OCI-LY7 (cell line): ENCODE measurements at regions not wholly inside any gene's neighbourhood (a gene's known extent, or its start where the extent isn't known, plus 50 kb on each side); places are given as distances from the start of the nearest gene placed in this dataset.

ENCODE experiments used
- BruUV-seq: library from RNA; stranded (reverse); fragments of 400-500 nt; replicated peaks from 2 replicates; lab custom pipeline; 2021; lab: Mats Ljungman, UMichigan
- CTCF ChIA-PET: fragments of 300-600 bp; sonication (Branson Sonifier 250); formaldehyde crosslinking; loops from one replicate; lab custom pipeline; 2022; ENCODE audit warnings: antibody characterized with exemption; ENCODE audit not compliant: unreplicated experiment; lab: Charles Lee
- POLR2A ChIA-PET: fragments of 300-600 bp; sonication (Branson Sonifier 250); formaldehyde crosslinking; loops from one replicate; lab custom pipeline; 2022; ENCODE audit warnings: antibody characterized with exemption; lab: Charles Lee
- DNase-seq: peaks from one replicate; pipeline ENCODE4 v3.0.0-alpha.2; 2015; ENCODE audit warnings: low spot score
- H2AFZ ChIP-seq: fragments of 200-600 bp; sonication (generic), shearing (Covaris generic); 2 replicates; pipeline ENCODE4 v1.6.1; 2014; ENCODE audit warnings: mild to moderate bottlenecking, antibody characterized with exemption, low read length, moderate library complexity
- H3K27ac ChIP-seq: fragments of 200-600 bp; sonication (generic); 2 replicates; pipeline ENCODE4 v1.5.1; 2014; ENCODE audit warnings: mixed run types, low read depth, mild to moderate bottlenecking, moderate library complexity, low read length, inconsistent platforms; ENCODE audit not compliant: poor library complexity, severe bottlenecking
- H3K36me3 ChIP-seq: fragments of 200-600 bp; sonication (generic); 2 replicates; pipeline ENCODE4 v1.6.1; 2014; ENCODE audit warnings: mild to moderate bottlenecking, antibody characterized with exemption, low read length, moderate library complexity, mixed read lengths; ENCODE audit not compliant: insufficient read depth
- H3K4me1 ChIP-seq: fragments of 200-600 bp; sonication (generic); 2 replicates; pipeline ENCODE4 v1.5.1; 2014; ENCODE audit warnings: mild to moderate bottlenecking, low read length; ENCODE audit not compliant: insufficient read depth, poor library complexity, severe bottlenecking
- H3K4me2 ChIP-seq: fragments of 200-600 bp; sonication (generic); 2 replicates; pipeline ENCODE4 v1.6.1; 2014; ENCODE audit warnings: mild to moderate bottlenecking, low read length
- H3K4me3 ChIP-seq: fragments of 200-600 bp; sonication (generic); 2 replicates; pipeline ENCODE4 v1.5.1; 2014; ENCODE audit warnings: mild to moderate bottlenecking, low read depth, low read length; ENCODE audit not compliant: poor library complexity, severe bottlenecking
- H3K79me2 ChIP-seq: fragments of 200-600 bp; sonication (generic); 2 replicates; pipeline ENCODE4 v1.6.1; 2016; ENCODE audit warnings: low read depth, mild to moderate bottlenecking, low read length, moderate library complexity, mixed read lengths; ENCODE audit not compliant: insufficient read depth
- H3K9me2 ChIP-seq: fragments of 200-600 bp; sonication (generic); 2 replicates; pipeline ENCODE4 v1.6.1; 2016; ENCODE audit warnings: mild to moderate bottlenecking, low read length, mixed read lengths; ENCODE audit not compliant: insufficient read depth
- H3K9me3 ChIP-seq: fragments of 200-600 bp; sonication (generic); 2 replicates; pipeline ENCODE4 v1.6.1; 2014; ENCODE audit warnings: mild to moderate bottlenecking, mixed run types, low read length, mixed read lengths
- H4K20me1 ChIP-seq: fragments of 200-600 bp; sonication (generic); 2 replicates; pipeline ENCODE4 v1.6.1; 2014; ENCODE audit warnings: mild to moderate bottlenecking, antibody characterized with exemption, low read length, moderate library complexity, mixed read lengths; ENCODE audit not compliant: insufficient read depth
- CTCF ChIP-seq: fragments of 200-600 bp; sonication (generic); conservative IDR thresholded peaks from 2 replicates; pipeline ENCODE4 v1.5.1; 2014; ENCODE audit warnings: mild to moderate bottlenecking, antibody characterized with exemption, low read length, moderate library complexity, mixed read lengths
- EZH2phosphoT487 ChIP-seq: fragments of 200-600 bp; sonication (generic); IDR thresholded peaks from 2 replicates; pipeline ENCODE4 v1.6.1; 2018; ENCODE audit warnings: low read depth, borderline replicate concordance, mild to moderate bottlenecking, mixed run types, antibody characterized with exemption, low read length, moderate library complexity, mixed read lengths
- intact Hi-C: fragments of 100-400 bp; cut with micrococcal nuclease; formaldehyde crosslinking; loops from one replicate; pipeline ENCODE4 v1.10.0; 2022; ENCODE audit not compliant: unreplicated experiment

GRCh38 chr5:114243972-114244317, 117.9 kb upstream of the KCNN2 start:
- intact Hi-C loops: no loop called here
- BruUV-seq: no TSS peak
- no peak for TF ChIP-seq CTCF
- TF ChIP-seq EZH2phosphoT487: no peak
- Histone ChIP-seq H4K20me1 (no peaks in the 10 kb centered on the region), H3K4me2 (no peak overlapping the region), H2AFZ (no peak overlapping the region), H3K4me1 (no peaks in the 10 kb centered on the region), H3K9me3 (no peaks in the 10 kb centered on the region), H3K36me3 (no peaks in the 10 kb centered on the region), H3K9me2 (no peaks in the 10 kb centered on the region), H3K79me2 (no peaks in the 10 kb centered on the region), H3K27ac (no peak overlapping the region), H3K4me3 (no peak overlapping the region)
- no peak for DNase-seq
- CTCF ChIA-PET: no interaction called here
- POLR2A ChIA-PET: no interaction called here

DNA sequence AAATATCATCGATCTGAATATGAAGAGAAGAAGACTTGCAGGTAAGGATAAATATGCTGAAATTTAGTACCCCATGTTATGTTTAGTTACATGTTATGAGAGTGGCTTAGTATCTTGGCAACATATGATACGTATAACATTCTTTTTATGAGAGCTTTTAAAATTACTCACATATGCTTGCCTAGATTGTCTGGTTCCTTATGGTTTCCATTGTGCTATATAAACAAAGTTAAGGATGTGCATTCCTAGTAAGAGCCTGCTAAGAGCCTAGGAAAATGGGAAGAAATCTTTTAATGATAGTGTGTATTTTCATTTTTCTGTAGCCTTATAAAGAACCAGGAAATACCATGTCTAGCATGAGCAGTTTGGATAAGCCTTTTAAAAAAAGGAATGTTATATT, 112.0 kb upstream of the KCNN2 start:
- TF ChIP-seq CTCF: no peak
- no peak for TF ChIP-seq EZH2phosphoT487
- no peaks in the 10 kb centered on the region for H3K4me1 ChIP-seq
- H4K20me1 ChIP-seq: no peaks in the 10 kb centered on the region
- no peaks in the 10 kb centered on the region for H3K9me2 ChIP-seq
- POLR2A ChIA-PET: interaction anchor here (0.5 to 1.1 kb wide), 4 partner anchors 19 to 1944 kb away, joined by 3 to 5 read pairs (median 3); no protein-coding TSS in a partner anchor
- no peak for DNase-seq
- CTCF ChIA-PET: no interaction called here
- H3K9me3 ChIP-seq: no peaks in the 10 kb centered on the region
- BruUV-seq: no TSS peak
- H3K27ac ChIP-seq: no peak overlapping the region
- H3K4me3 ChIP-seq: no peak overlapping the region
- H3K36me3 ChIP-seq: no peaks in the 10 kb centered on the region
- intact Hi-C loops: no loop called here
- H3K4me2 ChIP-seq: no peak overlapping the region
- H2AFZ ChIP-seq: no peak overlapping the region
- no peaks in the 10 kb centered on the region for H3K79me2 ChIP-seq

DNA sequence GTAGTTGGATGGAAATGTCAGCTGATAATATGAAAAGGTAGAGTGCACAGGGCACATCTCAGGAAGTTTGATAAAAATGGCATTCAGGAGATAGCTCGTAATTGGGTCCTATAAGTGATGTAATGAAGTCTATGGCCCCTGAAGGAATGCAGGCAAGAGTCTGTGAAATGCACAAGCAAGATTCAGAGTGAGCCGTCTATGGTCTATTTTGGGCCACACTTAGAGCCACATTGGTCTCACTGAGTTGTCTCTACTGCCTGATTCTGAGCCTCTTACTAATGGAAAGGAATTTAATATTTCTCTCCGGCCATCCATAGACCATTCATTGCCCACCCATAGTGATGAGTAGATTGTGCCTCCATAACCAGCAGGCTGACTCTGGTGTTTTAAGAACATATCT, 111.3 kb upstream of the KCNN2 start:
- Histone ChIP-seq H4K20me1 (no peaks in the 10 kb centered on the region), H3K4me3 (no peak overlapping the region), H3K9me3 (no peaks in the 10 kb centered on the region), H3K79me2 (no peaks in the 10 kb centered on the region), H3K9me2 (no peaks in the 10 kb centered on the region), H3K27ac (no peak overlapping the region), H3K4me2 (no peak overlapping the region), H2AFZ (no peak overlapping the region), H3K36me3 (no peaks in the 10 kb centered on the region), H3K4me1 (no peaks in the 10 kb centered on the region)
- DNase-seq: no peak
- BruUV-seq: no TSS peak
- intact Hi-C loops: no loop called here
- ChIA-PET POLR2A (interaction anchor here (0.5 kb wide), 2 partner anchors 477 to 1945 kb away, joined by 3 to 4 read pairs; no protein-coding TSS in a partner anchor), CTCF (no interaction called here)
- TF ChIP-seq EZH2phosphoT487 (no peak), CTCF (no peak)
